ENCODE measurements at regions not wholly inside any gene's neighbourhood (a gene's known extent, or its start where the extent isn't known, plus 50 kb on each side); places are given as distances from the start of the nearest gene placed in this dataset.
A peak's percentile ranks its signal among the peaks of the same experiment; 100 is the strongest.
"Not testable (repeated sequence)": the region's sequence is repeated elsewhere in the genome, so short reads cannot be mapped to it uniquely, and the experiment has no call there.

GRCh38 chr12:75661908-75662307, 150.5 kb upstream of the KRR1 start:
- Histone ChIP-seq H3K4me2 (ENCODE audit: low read length) (no peak overlapping the region), H3K27me3 (ENCODE audit: control insufficient read depth, insufficient read depth, low read length) (no peaks in the 10 kb centered on the region), H3K36me3 (ENCODE audit: insufficient read depth, low read length) (no peaks in the 10 kb centered on the region), H3K9ac (ENCODE audit: low read depth, low read length) (no peak overlapping the region), H3K4me1 (ENCODE audit: control insufficient read depth, insufficient read depth, low read length) (peaks cover 71% of the 10 kb centered on the region), H3K9me3 (replicated peaks; ENCODE audit: low read length) (no peaks in the 10 kb centered on the region), H3K4me3 (ENCODE audit: low read length) (no peak overlapping the region)

DNA sequence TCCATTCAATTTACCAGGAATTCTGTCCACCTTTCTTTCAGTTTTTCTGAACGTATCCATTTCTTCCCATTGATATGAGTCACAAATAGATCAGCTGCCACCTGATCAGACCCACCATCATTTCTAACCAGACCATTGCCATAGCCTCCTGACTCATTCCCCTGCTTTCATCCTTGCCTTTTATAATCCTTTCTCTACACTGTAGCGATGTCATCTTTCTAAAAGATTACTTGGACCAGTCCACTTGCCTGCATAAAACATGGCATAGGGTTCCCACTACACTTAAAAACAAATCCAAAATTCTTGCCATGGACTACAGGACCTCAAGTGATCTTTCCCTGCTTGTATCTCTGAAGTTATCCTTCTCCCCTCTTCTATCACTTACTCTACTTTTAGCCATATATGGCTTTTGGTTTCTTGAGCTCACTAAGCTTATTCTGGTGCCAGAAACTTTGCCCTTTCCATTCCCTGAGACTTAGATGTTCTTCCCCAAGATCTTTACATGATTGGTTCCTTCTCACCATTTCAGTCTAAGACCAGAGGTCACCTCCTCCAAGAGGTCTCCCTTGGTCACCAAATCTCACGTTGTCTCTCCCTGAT, 149.5 kb upstream of the KRR1 start:
- peaks cover 70% of the 10 kb centered on the region for H3K4me1 ChIP-seq (ENCODE audit: control insufficient read depth, insufficient read depth, low read length)
- H3K4me3 ChIP-seq (ENCODE audit: low read length): peak overlapping the region; percentile 12
- H3K36me3 ChIP-seq (ENCODE audit: insufficient read depth, low read length): no peaks in the 10 kb centered on the region

GRCh38 chr12:75660107-75660530, 148.7 kb upstream of the KRR1 start:
- Histone ChIP-seq H3K4me3 (ENCODE audit: low read length) (peak overlapping the region; percentile 12), H3K4me1 (ENCODE audit: control insufficient read depth, insufficient read depth, low read length) (peaks cover 70% of the 10 kb centered on the region), H3K36me3 (ENCODE audit: insufficient read depth, low read length) (no peaks in the 10 kb centered on the region), H3K4me2 (ENCODE audit: low read length) (peak overlapping the region; percentile 49), H3K27me3 (ENCODE audit: control insufficient read depth, insufficient read depth, low read length) (no peaks in the 10 kb centered on the region), H3K9ac (ENCODE audit: low read depth, low read length) (peak overlapping the region; percentile 57), H3K9me3 (replicated peaks; ENCODE audit: low read length) (no peaks in the 10 kb centered on the region)

More for the DNA sequence above, 149.5 kb upstream of the KRR1 start:
- Histone ChIP-seq H3K4me2 (ENCODE audit: low read length) (peak overlapping the region; percentile 49), H3K27me3 (ENCODE audit: control insufficient read depth, insufficient read depth, low read length) (no peaks in the 10 kb centered on the region), H3K9me3 (replicated peaks; ENCODE audit: low read length) (no peaks in the 10 kb centered on the region), H3K9ac (ENCODE audit: low read depth, low read length) (peak overlapping the region; percentile 57)

GRCh38 chr12:75658901-75659823, 147.8 kb upstream of the KRR1 start:
- H3K9ac ChIP-seq (ENCODE audit: low read depth, low read length): peak overlapping the region; percentile 34

DNA sequence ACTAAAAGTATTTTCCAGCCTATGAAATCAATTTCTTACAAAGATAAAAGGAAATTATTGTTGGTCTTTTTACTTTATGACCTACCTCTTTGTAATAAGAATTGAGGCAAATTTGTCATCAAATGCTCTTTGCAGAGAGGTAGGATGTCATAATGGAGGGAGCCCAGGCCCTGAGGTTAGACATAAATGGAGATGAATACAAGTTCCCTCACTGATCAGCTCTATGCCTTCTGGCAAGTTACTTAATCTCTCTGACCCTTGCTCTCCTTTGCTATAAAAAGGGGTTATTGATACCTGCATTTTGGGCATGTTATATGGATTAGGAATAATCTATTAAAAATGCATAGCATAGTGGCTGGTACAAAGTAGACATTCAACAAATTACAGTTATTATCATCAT, 146.9 kb upstream of the KRR1 start:
- H3K36me3 ChIP-seq (ENCODE audit: insufficient read depth, low read length): no peaks in the 10 kb centered on the region
- H3K9me3 ChIP-seq (replicated peaks; ENCODE audit: low read length): no peaks in the 10 kb centered on the region
- peaks cover 70% of the 10 kb centered on the region for H3K4me1 ChIP-seq (ENCODE audit: control insufficient read depth, insufficient read depth, low read length)
- H3K4me2 ChIP-seq (ENCODE audit: low read length): no peak overlapping the region
- peak overlapping the region; percentile 20 for H3K9ac ChIP-seq (ENCODE audit: low read depth, low read length)
- no peak overlapping the region for H3K4me3 ChIP-seq (ENCODE audit: low read length)
- no peaks in the 10 kb centered on the region for H3K27me3 ChIP-seq (ENCODE audit: control insufficient read depth, insufficient read depth, low read length)

More at GRCh38 chr12:75658901-75659823, 147.8 kb upstream of the KRR1 start:
- H3K27me3 ChIP-seq (ENCODE audit: control insufficient read depth, insufficient read depth, low read length): no peaks in the 10 kb centered on the region
- peak overlapping the region; percentile 4 for H3K4me3 ChIP-seq (ENCODE audit: low read length)
- peaks cover 70% of the 10 kb centered on the region for H3K4me1 ChIP-seq (ENCODE audit: control insufficient read depth, insufficient read depth, low read length)
- H3K9me3 ChIP-seq (replicated peaks; ENCODE audit: low read length): no peaks in the 10 kb centered on the region
- H3K36me3 ChIP-seq (ENCODE audit: insufficient read depth, low read length): no peaks in the 10 kb centered on the region
- peak overlapping the region; percentile 27 for H3K4me2 ChIP-seq (ENCODE audit: low read length)

DNA sequence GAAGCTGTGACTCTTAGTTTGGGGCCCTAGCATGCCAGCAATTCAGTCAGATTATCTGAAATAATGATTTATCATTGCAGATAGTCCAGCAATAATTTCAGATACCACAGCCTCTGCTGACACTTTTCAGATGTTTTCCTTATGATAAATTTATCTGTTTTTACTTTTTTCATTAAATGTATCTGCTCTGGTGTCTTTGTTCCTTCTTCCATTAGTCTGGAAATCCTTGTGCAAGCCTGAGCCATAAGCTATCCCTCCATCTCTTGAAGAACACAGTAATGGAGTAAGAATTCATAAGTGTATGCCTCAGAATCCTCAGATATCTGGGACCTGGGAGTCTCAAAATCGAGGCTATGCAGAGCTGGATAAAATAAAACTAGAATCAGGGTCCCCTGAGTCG, 146.4 kb upstream of the KRR1 start:
- Histone ChIP-seq H3K9me3 (replicated peaks; ENCODE audit: low read length) (no peaks in the 10 kb centered on the region), H3K27me3 (ENCODE audit: control insufficient read depth, insufficient read depth, low read length) (no peaks in the 10 kb centered on the region), H3K36me3 (ENCODE audit: insufficient read depth, low read length) (no peaks in the 10 kb centered on the region), H3K9ac (ENCODE audit: low read depth, low read length) (no peak overlapping the region), H3K4me2 (ENCODE audit: low read length) (no peak overlapping the region), H3K4me3 (ENCODE audit: low read length) (no peak overlapping the region), H3K4me1 (ENCODE audit: control insufficient read depth, insufficient read depth, low read length) (peaks cover 66% of the 10 kb centered on the region)

- H3K9ac ChIP-seq (ENCODE audit: low read depth, low read length); H3K4me3 ChIP-seq (ENCODE audit: low read length); H3K9me3 ChIP-seq (replicated peaks; ENCODE audit: low read length); H3K36me3 ChIP-seq (ENCODE audit: insufficient read depth, low read length); H3K27me3 ChIP-seq (ENCODE audit: control insufficient read depth, insufficient read depth, low read length); H3K4me2 ChIP-seq (ENCODE audit: low read length): not testable (repeated sequence)
- peaks cover 61% of the 10 kb centered on the region for H3K4me1 ChIP-seq (ENCODE audit: control insufficient read depth, insufficient read depth, low read length)
Observed at GRCh38 chr12:75657354-75657753, 145.9 kb upstream of the KRR1 start.

- no peaks in the 10 kb centered on the region for H3K27me3 ChIP-seq (ENCODE audit: control insufficient read depth, insufficient read depth, low read length)
- no peaks in the 10 kb centered on the region for H3K36me3 ChIP-seq (ENCODE audit: insufficient read depth, low read length)
- no peaks in the 10 kb centered on the region for H3K9me3 ChIP-seq (replicated peaks; ENCODE audit: low read length)
- no peak overlapping the region for H3K4me2 ChIP-seq (ENCODE audit: low read length)
- H3K4me3 ChIP-seq (ENCODE audit: low read length): no peak overlapping the region
- H3K4me1 ChIP-seq (ENCODE audit: control insufficient read depth, insufficient read depth, low read length): peaks cover 54% of the 10 kb centered on the region
- H3K9ac ChIP-seq (ENCODE audit: low read depth, low read length): peak overlapping the region; percentile 14
Observed at GRCh38 chr12:75656648-75657047, 145.2 kb upstream of the KRR1 start.

DNA sequence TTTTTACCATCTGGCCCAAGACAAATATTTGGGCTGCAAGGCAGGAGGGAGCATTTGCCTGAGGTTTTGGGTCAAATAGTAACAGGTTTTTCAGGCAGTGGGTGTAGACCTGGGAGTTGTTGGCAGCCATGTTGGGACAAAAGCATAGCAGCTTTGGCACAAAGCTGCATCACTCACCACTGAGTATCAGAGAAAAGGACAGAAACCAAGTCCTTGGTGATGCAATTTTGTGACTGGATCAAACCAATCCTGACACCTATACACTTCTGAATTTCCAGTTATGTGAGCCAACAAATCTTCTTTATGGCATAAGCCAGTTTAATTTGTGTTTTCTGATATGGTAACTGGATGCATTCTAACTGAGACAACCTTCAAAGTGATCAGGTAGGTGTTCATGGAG, 144.8 kb upstream of the KRR1 start:
- Histone ChIP-seq H3K27me3 (ENCODE audit: control insufficient read depth, insufficient read depth, low read length) (no peaks in the 10 kb centered on the region), H3K4me3 (ENCODE audit: low read length) (no peak overlapping the region), H3K4me2 (ENCODE audit: low read length) (no peak overlapping the region), H3K9me3 (replicated peaks; ENCODE audit: low read length) (no peaks in the 10 kb centered on the region), H3K9ac (ENCODE audit: low read depth, low read length) (no peak overlapping the region), H3K4me1 (ENCODE audit: control insufficient read depth, insufficient read depth, low read length) (peaks cover 50% of the 10 kb centered on the region), H3K36me3 (ENCODE audit: insufficient read depth, low read length) (no peaks in the 10 kb centered on the region)

DNA sequence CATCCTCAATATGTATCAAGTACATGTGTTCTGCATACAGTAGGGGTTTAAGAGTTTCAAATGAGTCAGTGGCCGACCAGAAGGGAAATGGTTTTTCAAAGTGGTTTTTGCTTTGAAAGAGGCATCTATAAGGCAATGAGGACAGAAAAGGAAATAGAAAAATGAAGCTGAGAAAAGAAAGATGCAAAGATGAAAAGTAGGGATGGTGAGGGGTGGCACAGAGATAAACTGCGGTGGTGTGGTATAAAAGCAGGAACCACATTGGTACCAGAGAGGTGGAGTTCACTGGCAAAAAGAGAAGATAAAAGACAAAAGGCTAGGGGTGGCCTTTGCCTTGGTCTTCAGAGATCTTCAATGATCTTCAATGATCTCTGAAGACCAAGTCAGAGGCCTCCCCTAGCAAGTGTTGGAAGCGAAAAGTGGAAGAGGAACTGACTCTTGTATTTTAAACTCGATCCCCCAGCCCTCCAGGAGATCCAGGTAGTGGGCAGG, 144.0 kb upstream of the KRR1 start:
- Histone ChIP-seq H3K4me2 (ENCODE audit: low read length) (no peak overlapping the region), H3K9ac (ENCODE audit: low read depth, low read length) (no peak overlapping the region), H3K4me1 (ENCODE audit: control insufficient read depth, insufficient read depth, low read length) (peaks cover 41% of the 10 kb centered on the region), H3K27me3 (ENCODE audit: control insufficient read depth, insufficient read depth, low read length) (no peaks in the 10 kb centered on the region), H3K9me3 (replicated peaks; ENCODE audit: low read length) (no peaks in the 10 kb centered on the region), H3K36me3 (ENCODE audit: insufficient read depth, low read length) (no peaks in the 10 kb centered on the region), H3K4me3 (ENCODE audit: low read length) (no peak overlapping the region)

- Histone ChIP-seq H3K4me3 (ENCODE audit: low read length) (no peak overlapping the region), H3K27me3 (ENCODE audit: control insufficient read depth, insufficient read depth, low read length) (no peaks in the 10 kb centered on the region), H3K9me3 (replicated peaks; ENCODE audit: low read length) (no peaks in the 10 kb centered on the region), H3K36me3 (ENCODE audit: insufficient read depth, low read length) (no peaks in the 10 kb centered on the region), H3K9ac (ENCODE audit: low read depth, low read length) (no peak overlapping the region), H3K4me2 (ENCODE audit: low read length) (no peak overlapping the region), H3K4me1 (ENCODE audit: control insufficient read depth, insufficient read depth, low read length) (peaks cover 3% of the 10 kb centered on the region)
Observed at GRCh38 chr12:75651342-75651695, 139.9 kb upstream of the KRR1 start.
